GM21717 (cell line): ENCODE measurements at regions not wholly inside any gene's neighbourhood (a gene's known extent, or its start where the extent isn't known, plus 50 kb on each side); places are given as distances from the start of the nearest gene placed in this dataset.
A peak's percentile ranks its signal among the peaks of the same experiment; 100 is the strongest.
"Not testable (repeated sequence)": the region's sequence is repeated elsewhere in the genome, so short reads cannot be mapped to it uniquely, and the experiment has no call there.

ENCODE experiments used
- ATAC-seq: cut with Tn5 transposase; IDR thresholded peaks from one replicate; pipeline ENCODE4 v1.9.1; 2021; ENCODE audit warnings: mild to moderate bottlenecking, moderate library complexity; ENCODE audit not compliant: unreplicated experiment

GRCh38 chr15:92803852-92804609, 96.1 kb upstream of the CHD2 start:
- ATAC-seq, result peak; percentile 50

- not testable (repeated sequence) for ATAC-seq
Measured at GRCh38 chr15:92804610-92804936, 95.6 kb upstream of the CHD2 start.

GRCh38 chr15:92805080-92805690, 94.9 kb upstream of the CHD2 start:
- ATAC-seq, result no peak

- ATAC-seq, result not testable (repeated sequence)
Measured at GRCh38 chr15:92806171-92806570, 94.0 kb upstream of the CHD2 start.

- no peak for ATAC-seq
Measured at GRCh38 chr15:92806763-92807162, 93.4 kb upstream of the CHD2 start.

GRCh38 chr15:92807971-92808571, 92.1 kb upstream of the CHD2 start:
- ATAC-seq, result no peak

GRCh38 chr15:92808598-92809063, 91.5 kb upstream of the CHD2 start:
- peak; percentile 16 for ATAC-seq

GRCh38 chr15:92809064-92809879, 90.9 kb upstream of the CHD2 start:
- ATAC-seq, result peak; percentile 79

- no peak for ATAC-seq
Measured at GRCh38 chr15:92809880-92810361, 90.2 kb upstream of the CHD2 start.

GRCh38 chr15:92810418-92811138, 89.5 kb upstream of the CHD2 start:
- ATAC-seq, result no peak

- ATAC-seq, result no peak
Measured at GRCh38 chr15:92811148-92811913, 88.8 kb upstream of the CHD2 start.

GRCh38 chr15:92812271-92812670, 87.9 kb upstream of the CHD2 start:
- no peak for ATAC-seq

- no peak for ATAC-seq
Measured at GRCh38 chr15:92813485-92813884, 86.6 kb upstream of the CHD2 start.

GRCh38 chr15:92817339-92817886, 82.7 kb upstream of the CHD2 start:
- ATAC-seq, result no peak

- no peak for ATAC-seq
Measured at GRCh38 chr15:92818651-92819277, 81.4 kb upstream of the CHD2 start.

GRCh38 chr15:92819278-92820235, 80.6 kb upstream of the CHD2 start:
- no peak for ATAC-seq

- peak; percentile 89 for ATAC-seq
Measured at GRCh38 chr15:92820236-92821021, 79.7 kb upstream of the CHD2 start.
